ENCODE measurements at regions not wholly inside any gene's neighbourhood (a gene's known extent, or its start where the extent isn't known, plus 50 kb on each side); places are given as distances from the start of the nearest gene placed in this dataset.

DNA sequence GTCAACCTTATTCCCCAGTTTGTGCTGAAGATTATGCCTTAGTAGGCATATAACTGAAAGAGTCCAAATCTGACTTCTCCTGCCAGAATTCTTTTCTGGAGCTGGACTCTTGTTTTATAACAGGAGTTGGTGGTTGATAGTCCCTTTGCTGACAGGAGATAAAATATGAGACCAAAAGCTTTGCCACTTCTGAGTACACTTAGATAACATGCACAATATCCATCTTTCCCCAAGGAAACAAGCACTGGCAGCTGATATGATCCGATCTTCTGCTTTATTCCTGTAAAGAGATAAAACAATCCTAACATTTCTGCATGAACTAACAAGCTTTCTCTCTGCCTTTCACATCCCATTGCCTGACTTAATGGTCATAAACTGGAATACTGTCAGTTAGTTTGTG is 1265.4 kb upstream of the ADGRB3 start:
- Histone ChIP-seq H3K36me3 (ENCODE audit: control insufficient read depth in 1 of 2, insufficient read depth in 2 of 2, low read length in 1 of 2) (no peaks in the 10 kb centered on the region), H3K4me3 (ENCODE audit: low read length in 2 of 2) (no peak overlapping the region), H3K27me3 (ENCODE audit: control insufficient read depth in 1 of 2, insufficient read depth in 2 of 2, low read length in 1 of 2) (no peaks in the 10 kb centered on the region), H3K9me3 (ENCODE audit: control insufficient read depth, low read length) (no peaks in the 10 kb centered on the region), H3K4me1 (ENCODE audit: control insufficient read depth in 1 of 2, insufficient read depth in 2 of 2, low read length in 2 of 2) (no peaks in the 10 kb centered on the region), H3K27ac (ENCODE audit: low read depth in 1 of 2, low read length in 2 of 2) (no peak overlapping the region)
- ATAC-seq (ENCODE audit: low FRiP score) (no peak), DNase-seq (no peak)
- intact Hi-C loops (cut with DNase I): no loop called here
- 26 to 56% methylated on average over 1 of the region's 1 CpG for WGBS, 2 donors

DNA sequence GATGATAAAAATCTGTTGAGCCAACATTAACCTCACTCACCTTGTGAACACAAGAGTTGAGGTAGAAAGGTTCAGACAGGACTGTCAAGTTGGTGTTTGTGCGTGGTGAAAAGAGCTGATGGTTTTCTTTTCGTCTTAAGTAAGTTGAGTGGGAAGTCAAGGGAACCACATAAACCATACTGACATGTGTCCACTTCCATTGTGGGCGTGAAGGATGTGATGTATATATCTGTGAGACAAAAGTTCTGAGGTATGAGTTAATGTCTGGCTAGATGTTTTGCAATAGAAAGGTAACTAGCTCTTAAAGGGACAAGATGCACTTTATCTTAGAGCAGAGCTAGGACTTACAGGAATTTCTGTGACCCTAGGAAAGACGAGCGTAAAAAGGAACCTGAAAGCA is 1272.1 kb upstream of the ADGRB3 start:
- H3K27me3 ChIP-seq (ENCODE audit: control insufficient read depth in 1 of 2, insufficient read depth in 2 of 2, low read length in 1 of 2): no peaks in the 10 kb centered on the region
- H3K4me3 ChIP-seq (ENCODE audit: low read length in 2 of 2): no peak overlapping the region
- intact Hi-C loops (cut with DNase I): no loop called here
- H3K4me1 ChIP-seq (ENCODE audit: control insufficient read depth in 1 of 2, insufficient read depth in 2 of 2, low read length in 2 of 2): no peaks in the 10 kb centered on the region
- no peaks in the 10 kb centered on the region for H3K9me3 ChIP-seq (ENCODE audit: control insufficient read depth, low read length)
- DNase-seq (no peak), ATAC-seq (ENCODE audit: low FRiP score) (no peak)
- H3K27ac ChIP-seq (ENCODE audit: low read depth in 1 of 2, low read length in 2 of 2): no peak overlapping the region
- WGBS, 2 donors: 81 to 85% methylated on average over 5 of the region's 5 CpGs
- H3K36me3 ChIP-seq (ENCODE audit: control insufficient read depth in 1 of 2, insufficient read depth in 2 of 2, low read length in 1 of 2): no peaks in the 10 kb centered on the region

DNA sequence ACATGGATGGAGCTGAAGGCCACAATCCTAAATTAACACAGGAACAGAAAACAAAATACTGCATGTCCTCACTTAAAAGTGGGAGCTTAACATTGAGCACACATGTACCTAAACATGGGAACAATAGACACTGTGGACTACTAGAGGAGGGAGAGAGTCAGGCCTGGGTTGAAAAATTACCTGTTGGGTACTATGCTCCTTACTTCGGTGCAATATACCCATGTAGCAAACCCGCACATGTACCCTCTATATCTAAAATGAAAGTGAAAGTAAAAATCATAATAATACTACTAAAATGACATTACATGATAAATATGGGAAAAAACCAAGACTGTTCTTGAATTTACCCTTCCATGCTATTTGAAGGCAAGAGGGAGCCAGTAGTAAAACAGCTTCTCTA is 1273.8 kb upstream of the ADGRB3 start:
- Histone ChIP-seq H3K4me1 (ENCODE audit: control insufficient read depth in 1 of 2, insufficient read depth in 2 of 2, low read length in 2 of 2) (no peaks in the 10 kb centered on the region), H3K27me3 (ENCODE audit: control insufficient read depth in 1 of 2, insufficient read depth in 2 of 2, low read length in 1 of 2) (no peaks in the 10 kb centered on the region), H3K9me3 (ENCODE audit: control insufficient read depth, low read length) (no peaks in the 10 kb centered on the region), H3K27ac (ENCODE audit: low read depth in 1 of 2, low read length in 2 of 2) (no peak overlapping the region), H3K4me3 (ENCODE audit: low read length in 2 of 2) (no peak overlapping the region), H3K36me3 (ENCODE audit: control insufficient read depth in 1 of 2, insufficient read depth in 2 of 2, low read length in 1 of 2) (no peaks in the 10 kb centered on the region)
- no peak for ATAC-seq (ENCODE audit: low FRiP score)
- intact Hi-C loops (cut with DNase I): no loop called here
- 91 to 96% methylated on average over 2 of the region's 2 CpGs for WGBS, 2 donors
- no peak for DNase-seq

DNA sequence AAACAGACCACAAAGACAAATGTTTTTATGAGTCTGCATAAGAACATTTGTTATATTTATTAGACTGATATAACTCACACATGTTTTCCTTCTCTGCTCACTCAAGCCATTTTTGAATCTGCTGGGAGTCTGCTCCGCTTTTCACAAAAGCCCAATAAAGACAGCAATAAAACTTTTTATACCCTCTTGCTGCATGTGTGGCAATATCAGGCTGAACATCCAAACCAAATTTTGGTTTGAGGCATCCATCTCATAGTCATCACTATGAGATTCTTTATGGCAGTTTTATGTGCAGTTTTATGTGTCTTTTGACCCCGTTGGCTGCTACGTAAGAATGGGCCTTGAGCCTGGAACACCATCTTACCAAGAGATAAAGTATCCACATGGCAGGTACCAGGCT is 1276.8 kb upstream of the ADGRB3 start:
- DNase-seq (no peak), ATAC-seq (ENCODE audit: low FRiP score) (no peak)
- H3K4me1 ChIP-seq (ENCODE audit: control insufficient read depth in 1 of 2, insufficient read depth in 2 of 2, low read length in 2 of 2): no peaks in the 10 kb centered on the region
- H3K27me3 ChIP-seq (ENCODE audit: control insufficient read depth in 1 of 2, insufficient read depth in 2 of 2, low read length in 1 of 2): no peaks in the 10 kb centered on the region
- 66 to 82% methylated on average over 3 of the region's 3 CpGs for WGBS, 2 donors
- no peaks in the 10 kb centered on the region for H3K9me3 ChIP-seq (ENCODE audit: control insufficient read depth, low read length)
- no peaks in the 10 kb centered on the region for H3K36me3 ChIP-seq (ENCODE audit: control insufficient read depth in 1 of 2, insufficient read depth in 2 of 2, low read length in 1 of 2)
- no peak overlapping the region for H3K27ac ChIP-seq (ENCODE audit: low read depth in 1 of 2, low read length in 2 of 2)
- intact Hi-C loops (cut with DNase I): no loop called here
- no peak overlapping the region for H3K4me3 ChIP-seq (ENCODE audit: low read length in 2 of 2)

DNA sequence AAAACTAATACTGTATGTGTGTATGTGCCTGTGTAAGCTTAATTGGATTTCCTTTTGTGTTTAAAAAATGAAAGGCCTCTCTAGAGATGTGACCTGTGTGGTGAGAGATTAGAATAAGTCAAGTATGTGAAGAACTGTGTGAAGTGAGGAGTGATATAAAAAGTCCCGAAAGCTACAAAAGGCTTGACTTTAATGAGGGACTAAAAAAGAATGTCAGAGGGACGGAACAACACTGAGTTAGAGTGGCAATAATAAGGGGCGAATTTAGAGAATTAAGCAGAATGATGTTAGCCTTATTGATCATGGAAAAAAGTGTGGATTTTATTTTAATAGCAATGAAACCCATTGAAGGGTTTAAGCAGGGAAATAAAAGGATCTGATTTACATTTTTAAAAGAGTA is 1281.2 kb upstream of the ADGRB3 start:
- Histone ChIP-seq H3K27me3 (ENCODE audit: control insufficient read depth in 1 of 2, insufficient read depth in 2 of 2, low read length in 1 of 2) (no peaks in the 10 kb centered on the region), H3K27ac (ENCODE audit: low read depth in 1 of 2, low read length in 2 of 2) (no peak overlapping the region), H3K9me3 (ENCODE audit: control insufficient read depth, low read length) (no peaks in the 10 kb centered on the region), H3K4me3 (ENCODE audit: low read length in 2 of 2) (no peak overlapping the region), H3K36me3 (ENCODE audit: control insufficient read depth in 1 of 2, insufficient read depth in 2 of 2, low read length in 1 of 2) (no peaks in the 10 kb centered on the region), H3K4me1 (ENCODE audit: control insufficient read depth in 1 of 2, insufficient read depth in 2 of 2, low read length in 2 of 2) (no peaks in the 10 kb centered on the region)
- DNase-seq: no peak
- no peak for ATAC-seq (ENCODE audit: low FRiP score)
- intact Hi-C loops (cut with DNase I): no loop called here
- 60 to 80% methylated on average over 3 of the region's 3 CpGs for WGBS, 2 donors

DNA sequence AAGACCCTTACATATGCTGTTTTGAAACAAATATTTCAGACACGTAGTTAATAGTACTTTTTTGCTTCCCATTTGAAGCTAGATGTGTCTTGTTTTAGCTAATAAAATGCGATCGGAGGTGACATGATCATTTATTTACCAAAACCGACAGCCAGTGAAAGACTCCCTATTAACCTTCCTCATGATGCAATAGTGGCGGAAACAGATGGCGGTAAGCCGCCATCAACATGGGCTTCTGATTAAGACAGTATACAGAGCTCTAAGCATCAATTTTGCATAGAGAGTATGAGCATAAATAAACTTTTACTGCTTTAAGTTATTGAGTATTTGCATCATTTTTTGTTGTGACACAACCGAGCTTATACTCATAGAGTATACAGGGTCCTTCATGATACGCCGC is 1282.4 kb upstream of the ADGRB3 start:
- Histone ChIP-seq H3K36me3 (ENCODE audit: control insufficient read depth in 1 of 2, insufficient read depth in 2 of 2, low read length in 1 of 2) (no peaks in the 10 kb centered on the region), H3K9me3 (ENCODE audit: control insufficient read depth, low read length) (no peaks in the 10 kb centered on the region), H3K27me3 (ENCODE audit: control insufficient read depth in 1 of 2, insufficient read depth in 2 of 2, low read length in 1 of 2) (no peaks in the 10 kb centered on the region), H3K4me3 (ENCODE audit: low read length in 2 of 2) (no peak overlapping the region), H3K27ac (ENCODE audit: low read depth in 1 of 2, low read length in 2 of 2) (no peak overlapping the region), H3K4me1 (ENCODE audit: control insufficient read depth in 1 of 2, insufficient read depth in 2 of 2, low read length in 2 of 2) (no peaks in the 10 kb centered on the region)
- WGBS, 2 donors: 84 to 85% methylated on average over 10 of the region's 10 CpGs
- DNase-seq (no peak), ATAC-seq (ENCODE audit: low FRiP score) (no peak)
- intact Hi-C loops (cut with DNase I): no loop called here

DNA sequence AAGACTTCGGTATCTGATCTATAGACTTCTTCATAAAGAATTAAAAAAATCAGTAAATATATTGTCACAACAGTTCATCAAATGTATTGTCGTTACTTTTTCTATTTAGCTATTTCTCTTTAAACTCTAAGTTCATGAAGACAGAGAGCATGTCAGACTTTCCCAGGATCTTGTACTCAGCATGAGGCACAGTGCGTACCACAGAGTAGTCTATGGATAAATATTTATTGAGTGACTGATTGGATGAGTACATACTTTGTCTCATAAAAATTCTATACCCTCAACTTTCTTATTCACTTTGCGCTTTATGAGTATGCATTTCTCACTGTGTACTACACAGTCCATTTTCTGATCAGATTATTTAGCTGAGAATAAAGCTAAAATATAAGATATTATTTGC is 1284.4 kb upstream of the ADGRB3 start:
- WGBS, 2 donors: 78 to 81% methylated on average over 4 of the region's 4 CpGs
- intact Hi-C loops (cut with DNase I): no loop called here
- no peak for ATAC-seq (ENCODE audit: low FRiP score)

DNA sequence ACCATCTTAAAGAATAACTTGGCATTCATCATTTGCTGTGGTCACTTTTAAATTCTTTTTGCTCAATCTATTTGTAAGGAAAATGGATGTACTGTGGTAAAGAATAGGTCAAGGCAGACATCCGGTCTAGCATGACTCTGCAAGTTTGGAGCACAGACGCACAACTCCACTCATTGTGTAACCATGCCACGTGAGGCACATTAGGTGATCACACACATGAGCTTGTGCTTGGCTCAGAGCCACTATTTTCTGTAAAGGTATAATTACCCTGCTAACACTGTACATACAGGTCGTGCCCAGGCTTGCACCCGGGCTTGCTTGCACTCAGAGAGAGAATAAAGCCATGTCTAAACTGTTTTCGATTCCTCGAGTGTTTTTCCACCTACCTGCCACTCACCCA is 1289.1 kb upstream of the ADGRB3 start:
- H3K9me3 ChIP-seq (ENCODE audit: control insufficient read depth, low read length): no peaks in the 10 kb centered on the region
- H3K4me3 ChIP-seq (ENCODE audit: low read length in 2 of 2): no peak overlapping the region
- DNase-seq (no peak), ATAC-seq (ENCODE audit: low FRiP score) (no peak)
- no peaks in the 10 kb centered on the region for H3K4me1 ChIP-seq (ENCODE audit: control insufficient read depth in 1 of 2, insufficient read depth in 2 of 2, low read length in 2 of 2)
- no peaks in the 10 kb centered on the region for H3K36me3 ChIP-seq (ENCODE audit: control insufficient read depth in 1 of 2, insufficient read depth in 2 of 2, low read length in 1 of 2)
- H3K27me3 ChIP-seq (ENCODE audit: control insufficient read depth in 1 of 2, insufficient read depth in 2 of 2, low read length in 1 of 2): no peaks in the 10 kb centered on the region
- no peak overlapping the region for H3K27ac ChIP-seq (ENCODE audit: low read depth in 1 of 2, low read length in 2 of 2)
- 88 to 89% methylated on average over 7 of the region's 7 CpGs for WGBS, 2 donors
- intact Hi-C loops (cut with DNase I): no loop called here

More for the DNA sequence above, 1284.4 kb upstream of the ADGRB3 start:
- Histone ChIP-seq H3K9me3 (ENCODE audit: control insufficient read depth, low read length) (no peaks in the 10 kb centered on the region), H3K36me3 (ENCODE audit: control insufficient read depth in 1 of 2, insufficient read depth in 2 of 2, low read length in 1 of 2) (no peaks in the 10 kb centered on the region), H3K4me3 (ENCODE audit: low read length in 2 of 2) (no peak overlapping the region), H3K4me1 (ENCODE audit: control insufficient read depth in 1 of 2, insufficient read depth in 2 of 2, low read length in 2 of 2) (no peaks in the 10 kb centered on the region), H3K27ac (ENCODE audit: low read depth in 1 of 2, low read length in 2 of 2) (no peak overlapping the region), H3K27me3 (ENCODE audit: control insufficient read depth in 1 of 2, insufficient read depth in 2 of 2, low read length in 1 of 2) (no peaks in the 10 kb centered on the region)
- no peak for DNase-seq

DNA sequence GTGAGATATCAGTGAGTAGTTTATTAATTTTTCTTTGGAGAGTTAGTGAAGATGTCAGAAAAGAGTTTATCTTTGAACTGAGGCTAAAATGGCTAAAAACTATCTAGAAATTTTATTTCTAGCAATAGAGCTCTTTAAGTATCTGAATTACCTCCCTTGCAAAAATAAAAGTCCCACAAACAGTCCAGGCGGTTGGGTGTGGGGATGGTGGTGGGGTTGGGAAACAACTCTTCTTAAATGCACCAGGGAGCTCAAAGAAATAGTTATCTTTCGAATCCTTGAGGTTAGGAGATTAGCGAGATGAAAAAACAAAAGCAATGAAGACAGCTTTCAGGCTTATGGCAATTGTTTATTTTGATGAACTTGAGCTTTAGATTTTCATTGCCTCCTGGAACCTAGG is 1299.1 kb upstream of the ADGRB3 start:
- ATAC-seq (ENCODE audit: low FRiP score): no peak

More for the DNA sequence above, 1299.1 kb upstream of the ADGRB3 start:
- Histone ChIP-seq H3K27me3 (ENCODE audit: control insufficient read depth in 1 of 2, insufficient read depth in 2 of 2, low read length in 1 of 2) (no peaks in the 10 kb centered on the region), H3K36me3 (ENCODE audit: control insufficient read depth in 1 of 2, insufficient read depth in 2 of 2, low read length in 1 of 2) (no peaks in the 10 kb centered on the region), H3K4me1 (ENCODE audit: control insufficient read depth in 1 of 2, insufficient read depth in 2 of 2, low read length in 2 of 2) (no peaks in the 10 kb centered on the region), H3K4me3 (ENCODE audit: low read length in 2 of 2) (no peak overlapping the region), H3K9me3 (ENCODE audit: control insufficient read depth, low read length) (no peaks in the 10 kb centered on the region), H3K27ac (ENCODE audit: low read depth in 1 of 2, low read length in 2 of 2) (no peak overlapping the region)
- DNase-seq: no peak
- 34 to 57% methylated on average over 3 of the region's 3 CpGs for WGBS, 2 donors
- intact Hi-C loops (cut with DNase I): no loop called here

Measured in aorta (tissue), 5 donors.